HG03175 (cell line): ENCODE measurements at regions not wholly inside any gene's neighbourhood (a gene's known extent, or its start where the extent isn't known, plus 50 kb on each side); places are given as distances from the start of the nearest gene placed in this dataset.
"Not testable (repeated sequence)": the region's sequence is repeated elsewhere in the genome, so short reads cannot be mapped to it uniquely, and the experiment has no call there.

Experiments
- ATAC-seq: cut with Tn5 transposase; IDR thresholded peaks from one replicate; pipeline ENCODE4 v1.9.1; 2021; ENCODE audit warnings: mild to moderate bottlenecking, moderate library complexity; ENCODE audit not compliant: unreplicated experiment

DNA sequence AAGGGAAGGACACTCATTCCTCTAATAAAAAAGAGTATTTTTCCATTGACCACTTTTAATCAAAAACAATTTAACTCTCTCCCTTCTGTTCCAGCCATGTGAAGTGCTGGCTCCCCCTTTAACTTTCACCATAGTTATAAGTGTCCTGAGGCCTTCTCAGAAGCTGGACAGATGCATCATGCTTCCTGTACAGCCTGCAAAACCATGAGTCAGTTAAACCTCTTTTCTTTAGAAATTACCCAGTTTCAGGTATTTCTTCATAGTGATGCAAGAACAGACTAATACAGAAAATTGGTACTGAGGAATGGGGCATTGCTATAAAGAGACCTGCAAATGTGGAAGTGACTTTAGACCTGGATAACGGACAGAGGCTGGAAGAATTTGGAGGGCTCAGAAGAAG is 643.6 kb upstream of the DDX18 start:
- ATAC-seq: no peak

DNA sequence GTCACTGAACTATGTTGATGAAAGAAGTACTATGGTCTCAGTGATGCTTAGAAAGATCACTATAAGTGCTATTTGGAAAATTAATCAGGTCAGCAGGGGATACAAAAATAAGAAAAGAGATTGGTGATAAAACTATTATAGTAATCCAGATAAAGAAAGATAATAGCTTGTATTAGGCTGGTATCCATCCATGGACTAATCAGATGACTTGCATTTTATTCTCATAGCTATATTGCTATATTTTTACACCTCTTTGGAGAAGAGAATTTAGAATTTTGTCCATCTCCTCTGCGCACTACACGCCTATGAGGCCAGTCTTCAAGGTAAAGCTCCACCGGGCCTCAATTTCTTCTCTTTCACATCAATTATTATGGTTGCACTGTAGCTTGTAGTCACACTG is 635.1 kb upstream of the DDX18 start:
- ATAC-seq: no peak

DNA sequence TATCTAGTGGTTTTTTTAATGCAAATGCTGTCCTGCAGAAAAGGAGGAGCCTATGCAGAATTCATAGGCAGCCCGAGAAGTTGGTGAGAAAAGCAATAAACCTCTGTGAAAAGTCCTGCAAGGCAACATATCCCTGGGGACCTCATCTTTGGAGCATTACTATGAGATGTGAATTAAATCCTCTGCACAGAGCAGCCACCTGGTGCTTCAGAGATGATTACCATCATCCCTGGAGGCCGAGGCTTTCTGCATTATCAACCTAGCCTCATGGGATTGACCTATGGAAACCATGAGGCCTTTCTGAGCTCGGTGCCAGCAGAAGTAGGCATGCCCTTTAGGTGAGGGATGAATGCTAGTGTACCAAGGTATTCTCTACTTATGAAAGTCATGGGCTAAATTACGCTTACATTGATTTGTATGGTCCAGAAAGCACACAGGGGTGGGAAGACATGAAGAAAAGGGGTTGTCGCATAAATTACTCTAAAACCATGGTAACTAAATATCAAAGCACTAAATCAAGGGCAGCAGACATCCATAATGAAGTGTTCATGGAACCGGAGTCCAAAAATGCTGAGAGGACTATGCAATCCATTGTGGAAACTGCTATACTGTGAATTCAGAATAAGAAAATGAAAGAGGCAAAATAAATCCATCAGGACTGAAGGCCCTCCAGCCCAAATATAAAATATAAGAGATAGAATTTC is 623.5 kb upstream of the DDX18 start:
- no peak for ATAC-seq

DNA sequence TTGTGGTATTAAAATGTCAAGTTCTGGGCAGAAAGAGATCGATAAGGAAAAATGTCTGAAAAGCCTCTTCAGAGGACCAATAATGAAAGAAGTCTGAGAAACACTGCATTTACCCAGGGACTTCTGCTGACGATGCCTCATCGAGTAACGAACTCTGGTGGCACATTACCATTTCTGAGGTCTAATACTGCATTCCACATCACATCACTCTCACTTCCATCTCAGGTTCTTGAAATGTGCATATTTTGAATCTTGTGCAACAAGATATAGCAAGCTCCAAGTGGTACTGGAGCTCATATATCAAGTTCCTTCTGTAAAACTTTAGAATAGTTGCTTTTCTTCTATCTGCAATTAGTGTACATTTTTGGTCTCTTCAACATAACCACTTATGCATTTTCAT is 619.1 kb upstream of the DDX18 start:
- no peak for ATAC-seq

DNA sequence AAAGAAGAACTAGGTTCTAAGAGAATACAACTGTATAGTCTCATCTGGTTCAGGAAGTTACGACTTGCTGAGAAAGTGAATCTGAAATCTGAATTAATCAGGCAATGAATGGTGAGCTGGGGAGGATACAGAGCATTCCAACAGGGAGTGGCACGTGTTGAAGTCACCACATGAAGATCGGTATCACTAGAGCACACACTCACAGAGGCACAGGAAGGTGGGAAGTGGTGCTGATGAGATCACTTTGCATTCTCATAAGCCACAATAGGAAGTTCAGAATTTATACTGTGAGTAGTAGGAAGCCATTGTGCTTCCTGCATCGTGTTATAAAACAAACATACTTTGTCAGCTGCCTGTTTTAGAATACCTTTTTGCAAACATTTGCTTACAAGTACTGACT is 615.0 kb upstream of the DDX18 start:
- no peak for ATAC-seq

DNA sequence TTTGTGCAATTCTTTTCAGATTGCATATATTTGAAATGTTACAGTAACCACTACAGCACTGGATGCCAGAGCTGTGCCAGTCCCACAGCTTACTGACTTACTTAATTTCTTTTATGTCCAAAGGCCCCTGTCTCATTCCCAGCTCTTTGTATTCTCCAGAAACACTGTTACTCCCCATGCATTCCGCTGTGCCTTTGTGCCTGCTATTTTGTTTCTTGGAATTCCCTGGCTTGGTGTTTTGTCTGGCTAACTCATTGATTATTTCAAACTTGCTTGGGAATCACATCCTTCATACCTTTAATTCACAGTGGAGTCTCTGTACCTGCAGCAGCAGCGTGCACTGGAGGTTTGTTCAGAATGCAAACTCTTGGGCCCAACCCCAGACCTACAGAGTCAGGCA is 601.9 kb upstream of the DDX18 start:
- no peak for ATAC-seq

DNA sequence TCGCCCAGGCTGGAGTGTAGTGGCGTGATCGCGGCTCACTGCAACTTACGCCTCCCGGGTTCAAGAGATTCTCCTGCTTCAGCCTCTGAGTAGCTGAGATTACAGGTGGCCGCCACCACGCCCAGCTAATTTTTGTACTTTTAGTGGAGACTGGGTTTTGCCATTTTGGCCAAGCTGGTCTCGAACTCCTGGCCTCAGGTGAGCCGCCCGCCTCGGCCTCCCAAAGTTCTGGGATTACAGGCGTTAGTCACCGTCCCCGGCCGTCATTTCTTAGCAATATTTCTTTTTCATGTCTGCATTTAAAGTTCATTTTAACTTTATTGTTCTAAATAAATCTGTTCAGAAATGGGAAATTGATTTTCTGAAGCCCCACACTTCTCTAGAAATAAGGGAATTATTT is 597.3 kb upstream of the DDX18 start:
- no peak for ATAC-seq

DNA sequence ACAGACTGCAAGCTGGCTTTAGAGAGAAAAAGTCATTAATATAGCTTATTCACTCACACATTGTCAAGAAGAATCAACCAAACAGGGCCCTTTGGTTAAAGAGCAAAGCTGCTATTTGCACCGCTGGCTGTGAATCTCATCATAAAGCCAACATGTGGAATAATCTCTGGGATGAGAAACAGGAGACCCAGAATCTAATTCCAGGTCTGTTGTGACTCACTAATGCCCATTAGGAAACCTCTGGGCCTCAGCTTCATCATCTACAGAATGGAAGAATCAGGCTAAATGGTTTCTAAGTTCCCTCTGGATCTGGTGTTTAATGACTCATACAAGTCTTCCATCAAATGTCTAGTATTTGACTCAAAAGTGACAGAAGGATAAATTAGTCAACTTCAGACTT is 591.7 kb upstream of the DDX18 start:
- ATAC-seq: no peak

DNA sequence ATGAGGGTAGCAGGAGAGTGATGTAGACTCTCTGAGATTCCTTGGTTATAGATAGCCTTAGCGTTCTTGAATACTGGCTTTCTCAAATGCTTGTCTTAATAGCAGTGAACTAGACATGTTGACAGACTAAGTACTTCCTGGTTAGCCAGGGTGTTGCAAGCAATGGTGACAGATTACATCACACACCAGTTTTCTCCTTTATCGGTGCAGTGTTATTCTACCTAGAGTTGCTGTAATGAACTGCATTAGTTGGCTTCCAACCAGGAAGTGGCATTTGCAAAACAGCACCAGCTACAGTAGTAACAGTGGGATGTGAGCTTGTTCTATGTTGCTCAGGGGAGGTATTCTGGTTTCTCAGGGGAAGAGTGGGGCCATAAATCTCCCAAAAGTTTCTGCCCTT is 582.2 kb upstream of the DDX18 start:
- no peak for ATAC-seq

DNA sequence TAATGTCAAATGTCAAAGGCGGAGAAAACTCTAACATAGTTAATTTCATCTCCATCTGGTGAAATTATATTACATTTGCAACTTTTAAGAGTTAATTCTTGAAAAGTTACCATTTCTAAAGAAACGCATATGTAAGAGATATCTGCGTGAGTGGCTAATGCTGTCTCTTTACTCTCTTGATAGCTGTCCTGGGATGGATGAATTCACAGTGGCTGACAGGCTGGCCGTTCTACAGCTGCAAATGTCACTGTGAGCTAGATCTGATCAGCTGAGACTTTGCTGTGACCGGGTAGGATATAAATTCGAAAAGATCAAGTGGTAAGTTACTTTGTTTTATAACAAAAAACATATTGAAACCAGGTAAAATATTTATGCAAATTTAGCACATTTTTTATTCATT is 557.1 kb upstream of the DDX18 start:
- no peak for ATAC-seq

DNA sequence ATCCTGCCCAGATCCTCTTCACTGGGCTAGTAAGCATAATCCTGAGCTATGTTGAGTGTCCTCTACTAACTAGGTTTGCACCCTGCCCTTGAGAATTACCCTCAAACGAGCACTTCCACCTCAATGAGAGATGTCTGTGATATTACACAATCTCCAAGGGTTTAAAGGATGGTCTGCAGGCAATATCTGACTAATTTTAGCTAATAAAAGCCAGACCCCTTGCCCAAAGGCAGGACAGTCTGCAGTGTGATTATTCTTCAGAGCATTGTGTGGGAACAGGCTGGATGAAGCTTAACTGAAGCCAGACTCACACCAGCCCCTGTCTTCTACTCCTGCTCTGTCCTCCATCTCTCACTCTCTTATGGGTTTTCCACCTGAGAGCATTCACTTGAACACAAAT is 544.9 kb upstream of the DDX18 start:
- ATAC-seq: no peak

DNA sequence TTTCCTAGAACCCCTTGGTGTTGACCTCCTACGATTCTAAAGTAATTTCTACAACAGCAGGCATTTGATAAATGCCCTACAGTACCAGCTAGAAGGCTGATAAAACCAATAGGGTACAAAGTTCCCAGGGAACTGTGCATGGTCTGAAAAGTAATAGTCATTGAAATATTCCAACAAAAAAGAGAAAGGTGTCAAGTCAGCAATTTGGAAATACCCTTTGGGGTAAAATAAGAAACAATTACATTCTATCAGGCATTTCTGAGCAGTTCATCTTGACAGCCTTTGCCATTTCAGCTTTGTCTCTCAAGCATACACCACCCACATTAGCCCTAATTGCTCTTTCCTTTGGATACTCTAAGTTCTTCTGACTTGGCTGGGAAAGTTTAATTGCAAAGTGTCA is 542.9 kb upstream of the DDX18 start:
- no peak for ATAC-seq

DNA sequence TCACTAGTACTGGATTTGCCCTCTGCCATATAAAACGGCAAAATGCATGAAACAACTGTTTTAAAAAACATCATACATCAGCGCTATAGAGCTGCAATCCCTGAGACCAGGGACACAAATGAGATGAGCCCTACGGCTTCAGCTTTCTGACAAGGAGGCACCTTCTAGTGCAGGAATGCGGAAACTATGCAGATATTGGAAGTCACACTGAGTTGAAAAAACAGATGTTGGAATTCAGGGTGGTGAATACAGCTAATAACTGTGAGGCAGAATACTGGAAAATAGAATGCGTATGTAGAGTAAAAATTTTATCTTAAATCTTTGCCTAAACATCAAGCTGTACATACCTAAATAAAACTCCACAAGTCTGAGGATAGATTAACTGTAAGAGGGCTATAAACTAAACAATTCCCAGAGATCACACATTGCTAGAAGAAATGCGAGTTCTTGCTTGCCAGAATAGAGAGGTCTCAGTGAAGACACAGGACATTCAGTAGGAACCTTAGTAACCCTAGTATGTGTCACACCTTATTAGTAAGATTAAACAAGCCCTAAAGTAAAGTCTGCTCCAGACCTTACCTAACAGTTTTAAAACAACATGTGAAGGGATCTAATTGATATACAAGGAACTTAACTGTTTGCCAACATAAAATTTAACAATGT is 541.4 kb upstream of the DDX18 start:
- ATAC-seq: no peak

DNA sequence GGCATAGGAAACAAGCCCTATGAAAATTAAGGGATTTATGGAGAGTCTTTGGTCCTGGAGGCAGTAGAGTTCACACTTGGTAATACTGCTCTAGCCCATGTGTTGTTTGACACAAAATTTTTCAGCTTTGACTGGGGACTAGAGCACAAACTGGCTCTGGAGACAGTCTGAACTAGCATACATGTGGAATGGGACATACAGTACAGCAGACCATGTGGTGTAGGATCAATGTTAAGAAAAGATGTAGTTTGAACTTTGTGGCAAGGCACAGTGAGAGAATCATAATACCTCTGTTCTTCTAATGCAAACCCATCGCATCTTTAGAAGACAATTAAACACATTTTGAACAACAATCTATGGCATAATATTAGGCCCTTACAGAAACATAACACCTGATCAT is 521.5 kb upstream of the DDX18 start:
- ATAC-seq: no peak

DNA sequence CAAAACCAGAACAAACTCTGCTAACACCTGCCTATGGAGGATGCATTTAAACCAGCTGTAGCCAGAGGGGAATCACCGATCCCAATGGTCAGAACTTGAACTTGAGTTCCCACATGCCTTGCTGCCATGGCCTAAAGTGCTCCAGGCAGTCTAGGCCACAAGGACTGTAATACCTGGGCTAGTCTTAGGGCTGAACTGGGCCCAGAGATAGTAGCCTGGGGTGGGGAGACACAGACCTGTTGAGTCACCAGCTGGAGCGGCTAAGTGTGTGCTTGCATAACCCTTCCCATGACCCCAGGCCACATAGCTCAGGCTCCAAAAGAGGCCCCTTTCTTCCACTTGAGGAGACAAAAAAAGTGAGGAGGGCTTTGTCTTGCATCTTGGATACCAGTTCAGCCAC is 515.0 kb upstream of the DDX18 start:
- no peak for ATAC-seq

DNA sequence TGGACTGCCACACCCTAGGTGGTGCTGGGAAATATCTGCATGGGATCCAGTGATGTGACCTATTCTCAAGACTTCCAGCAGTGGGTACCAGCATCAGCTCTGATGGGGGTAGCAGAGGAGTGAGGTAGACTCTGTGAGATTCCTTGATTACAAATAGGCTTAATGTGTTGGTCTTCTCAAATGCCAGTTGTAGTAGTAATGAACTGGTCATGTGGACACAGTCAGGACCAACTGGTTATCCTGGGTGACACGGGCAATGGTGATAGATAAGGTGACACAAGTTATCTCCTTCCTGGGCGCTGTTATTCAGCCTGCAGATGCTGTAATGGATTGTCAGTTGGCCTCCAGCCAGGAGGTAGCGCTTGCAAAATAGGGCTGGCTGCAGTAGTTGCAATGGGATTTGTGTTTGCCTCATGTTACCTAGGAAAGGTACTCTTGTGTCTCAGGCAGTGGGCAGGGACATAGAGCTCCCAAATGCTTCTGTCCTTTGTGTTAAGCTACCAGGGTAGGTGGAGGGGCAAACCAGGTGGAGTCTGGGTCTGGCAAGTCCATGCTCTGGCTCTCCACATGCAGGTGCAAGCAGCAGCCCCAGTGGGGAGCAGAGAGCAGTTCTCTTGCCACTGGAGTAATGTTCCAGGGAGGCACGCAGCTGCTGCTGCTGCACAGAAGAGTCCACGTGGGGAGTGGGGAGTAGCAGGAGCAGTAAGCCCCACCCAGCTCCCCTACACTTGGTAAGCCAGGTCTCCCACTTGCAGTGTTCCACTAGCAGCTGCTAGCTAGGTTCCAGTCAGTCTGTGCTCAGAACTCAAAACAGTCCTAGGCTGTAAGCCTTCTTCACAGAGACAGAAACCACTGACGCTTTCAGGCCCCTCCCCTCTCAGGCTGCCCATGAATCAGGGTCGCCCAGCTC is 505.4 kb upstream of the DDX18 start:
- no peak for ATAC-seq

DNA sequence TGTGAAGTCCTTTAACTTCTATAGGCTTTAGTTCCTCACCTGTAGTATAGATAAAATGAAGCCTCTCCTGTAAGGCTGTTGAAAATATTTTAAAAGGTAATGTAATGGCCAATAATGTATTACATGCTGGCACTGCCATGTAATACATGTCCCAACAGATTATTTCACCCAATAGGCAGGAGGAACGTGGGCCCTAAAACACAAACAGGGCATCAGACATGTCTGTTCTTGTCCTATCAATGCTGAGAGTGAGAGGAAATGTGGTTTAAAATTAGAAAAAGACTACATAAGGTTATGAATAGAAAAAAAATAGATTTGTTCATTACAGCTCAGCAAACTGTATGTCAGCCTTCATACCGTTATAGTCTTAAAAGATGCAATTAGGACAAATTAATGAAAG is 492.7 kb upstream of the DDX18 start:
- ATAC-seq: no peak

DNA sequence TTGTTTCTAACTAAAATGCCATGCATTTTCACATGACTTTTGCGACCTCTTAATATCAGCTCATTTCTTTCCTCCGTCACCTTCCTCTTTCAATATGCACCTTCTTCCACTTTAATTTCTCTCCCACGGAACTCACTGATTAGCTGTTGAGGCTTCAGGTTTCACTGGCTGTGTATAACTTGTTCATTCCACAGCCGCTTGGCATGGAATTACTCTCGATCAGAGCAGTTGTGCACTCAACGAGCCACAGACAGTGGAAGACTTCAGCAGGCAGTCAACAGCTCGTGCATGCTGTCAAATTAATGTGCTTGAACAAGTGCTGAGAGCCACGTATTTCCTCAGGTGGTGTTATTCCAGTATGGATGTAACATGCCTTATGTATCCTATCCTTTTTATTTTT is 491.2 kb upstream of the DDX18 start:
- no peak for ATAC-seq

DNA sequence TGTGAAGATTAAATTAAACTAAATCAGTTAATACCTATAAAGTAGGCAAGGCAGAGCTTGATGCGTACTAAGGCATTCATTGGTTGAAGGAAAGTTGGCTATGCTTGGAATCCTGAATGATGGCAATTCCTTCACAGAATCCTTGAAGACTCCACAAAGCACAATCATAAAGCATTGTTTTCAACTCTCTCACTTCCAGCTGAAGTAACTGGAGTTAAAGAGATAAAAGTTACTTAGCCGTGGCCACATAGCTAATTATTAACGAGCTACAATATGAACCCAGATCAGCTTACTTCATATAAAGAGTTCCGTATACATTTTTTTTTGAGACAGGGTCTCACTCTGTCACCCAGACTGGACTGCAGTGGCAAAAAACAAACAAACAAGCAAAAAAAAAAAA is 483.9 kb upstream of the DDX18 start:
- ATAC-seq: no peak

DNA sequence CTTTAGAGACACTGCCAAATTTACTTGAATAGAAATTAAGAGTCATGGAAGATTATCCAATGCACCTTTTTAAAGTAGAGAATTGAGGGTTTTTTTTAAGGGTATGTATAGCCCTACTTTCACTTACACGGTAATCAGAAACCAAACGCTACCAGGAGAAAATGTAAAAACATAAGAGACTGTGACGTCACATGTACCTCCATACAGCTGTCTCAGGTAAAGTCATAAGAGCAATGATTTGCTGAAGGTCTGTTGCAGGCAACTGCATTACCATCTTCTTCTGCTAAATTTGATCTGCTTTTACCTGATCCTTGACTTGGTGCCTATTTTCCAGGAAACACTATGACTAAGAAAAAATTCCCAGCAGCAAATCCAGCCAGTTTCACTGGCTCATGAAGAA is 478.5 kb upstream of the DDX18 start:
- ATAC-seq: no peak

DNA sequence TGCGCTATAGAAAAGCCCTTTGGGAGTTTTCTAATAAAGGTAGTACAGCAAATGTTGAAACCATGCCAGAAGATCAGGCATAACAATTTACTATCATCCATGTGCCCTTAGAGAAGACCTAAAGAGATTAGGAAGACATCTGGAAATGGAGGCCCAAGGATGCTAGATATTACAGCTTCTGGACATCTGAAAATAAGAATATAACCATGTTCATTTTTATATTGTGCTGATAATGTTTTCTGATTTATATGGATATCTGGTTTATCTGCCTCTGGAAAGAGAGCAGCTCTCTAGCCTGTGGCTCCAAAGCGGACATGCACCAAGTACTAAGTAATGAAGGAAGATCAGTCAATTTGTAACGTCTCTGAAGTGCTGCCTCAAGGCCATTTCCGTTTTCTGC is 478.0 kb upstream of the DDX18 start:
- ATAC-seq: no peak

DNA sequence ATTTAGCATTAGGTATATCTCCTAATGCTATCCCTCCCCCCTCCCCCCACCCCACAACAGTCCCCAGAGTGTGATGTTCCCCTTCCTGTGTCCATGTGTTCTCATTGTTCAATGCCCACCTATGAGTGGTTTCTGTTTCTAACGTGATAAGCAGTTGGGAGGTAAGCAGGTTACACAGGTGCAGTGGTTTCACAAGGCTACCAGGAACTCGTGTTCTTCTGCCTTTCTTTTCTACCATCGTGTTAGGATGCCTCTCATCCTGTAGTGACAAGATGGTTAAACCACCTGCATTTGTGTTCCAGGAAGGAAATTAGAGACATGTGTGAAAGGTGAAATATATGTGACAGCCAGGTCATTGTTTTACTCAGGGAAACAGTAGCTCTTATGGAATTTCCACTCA is 476.5 kb upstream of the DDX18 start:
- ATAC-seq: not testable (repeated sequence)
